GM19099 (cell line): ENCODE measurements at regions not wholly inside any gene's neighbourhood (a gene's known extent, or its start where the extent isn't known, plus 50 kb on each side); places are given as distances from the start of the nearest gene placed in this dataset.

Source experiments
- POLR2A ChIP-seq: IDR thresholded peaks from 3 replicates; pipeline ENCODE4 v1.6.1; 2011; ENCODE audit warnings: low read depth; ENCODE audit not compliant: insufficient read length; ENCODE audit errors: extremely low read depth

GRCh38 chr1:221998781-221999180 lies 256.9 kb upstream of the DUSP10 start:
- TF ChIP-seq POLR2A: no peak

GRCh38 chr1:221998186-221998612 lies 256.3 kb upstream of the DUSP10 start:
- TF ChIP-seq POLR2A: no peak

GRCh38 chr1:221994939-221995338 lies 253.1 kb upstream of the DUSP10 start:
- no peak for TF ChIP-seq POLR2A

- no peak for TF ChIP-seq POLR2A
These were observed 252.4 kb upstream of the DUSP10 start for GRCh38 chr1:221994274-221994698.

- no peak for TF ChIP-seq POLR2A
These were observed 251.6 kb upstream of the DUSP10 start for GRCh38 chr1:221993444-221993948.

GRCh38 chr1:221992427-221992826 lies 250.5 kb upstream of the DUSP10 start:
- TF ChIP-seq POLR2A: no peak

GRCh38 chr1:221991221-221991620 lies 249.3 kb upstream of the DUSP10 start:
- no peak for TF ChIP-seq POLR2A

GRCh38 chr1:221989741-221990140 lies 247.9 kb upstream of the DUSP10 start:
- TF ChIP-seq POLR2A: no peak

GRCh38 chr1:221988829-221989228 lies 246.9 kb upstream of the DUSP10 start:
- TF ChIP-seq POLR2A: no peak

GRCh38 chr1:221987860-221988520 lies 246.1 kb upstream of the DUSP10 start:
- TF ChIP-seq POLR2A: no peak

GRCh38 chr1:221983444-221983843 lies 241.6 kb upstream of the DUSP10 start:
- TF ChIP-seq POLR2A: no peak

- no peak for TF ChIP-seq POLR2A
These were observed 239.6 kb upstream of the DUSP10 start for GRCh38 chr1:221981461-221981860.

- no peak for TF ChIP-seq POLR2A
These were observed 237.6 kb upstream of the DUSP10 start for GRCh38 chr1:221979444-221980032.

- no peak for TF ChIP-seq POLR2A
These were observed 230.7 kb upstream of the DUSP10 start for GRCh38 chr1:221972276-221973235.

- TF ChIP-seq POLR2A: no peak
These were observed 223.4 kb upstream of the DUSP10 start for GRCh38 chr1:221965252-221965651.
